ENCODE measurements at regions not wholly inside any gene's neighbourhood (a gene's known extent, or its start where the extent isn't known, plus 50 kb on each side); places are given as distances from the start of the nearest gene placed in this dataset.

DNA sequence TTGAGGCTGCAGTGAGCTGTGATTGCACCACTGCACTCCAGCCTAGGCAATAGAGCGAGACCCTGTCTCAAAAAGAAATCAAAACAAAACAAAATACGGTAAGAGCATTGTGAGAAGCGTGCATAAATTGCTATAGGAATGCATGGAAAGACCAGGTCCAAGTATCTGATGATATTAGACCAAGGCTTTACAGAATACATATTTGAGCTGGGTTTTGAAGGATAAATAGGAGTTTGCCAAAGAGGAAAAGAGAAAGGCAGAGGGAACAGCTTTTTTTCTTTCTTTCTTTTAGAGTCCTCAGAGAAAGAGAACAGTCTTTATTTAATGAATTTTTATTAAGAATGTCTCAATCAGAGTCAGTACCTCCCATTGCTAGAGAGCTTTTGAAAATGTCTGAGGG, 79.5 kb upstream of the PRPS1 start:
- Histone ChIP-seq H3K36me3 (ENCODE audit: control insufficient read depth in 2 of 2, insufficient read depth in 2 of 2, low read length in 1 of 2) (no peaks in the 10 kb centered on the region), H3K4me1 (ENCODE audit: control insufficient read depth, insufficient read depth, low read length) (no peaks in the 10 kb centered on the region), H2AFZ (ENCODE audit: control insufficient read depth, low read depth, low read length) (no peak overlapping the region), H4K20me1 (ENCODE audit: control insufficient read depth, insufficient read depth) (no peaks in the 10 kb centered on the region; the same call in 1 of the 2 replicates), H3K27ac (ENCODE audit: control insufficient read depth, insufficient read depth) (no peak overlapping the region), H3K4me3 (no peak overlapping the region), H3K9me3 (replicated peaks; ENCODE audit: control insufficient read depth, insufficient read depth, low read length) (no peaks in the 10 kb centered on the region), H3K9ac (ENCODE audit: control insufficient read depth, insufficient read depth, low read length) (no peak overlapping the region), H3K79me2 (ENCODE audit: control insufficient read depth, insufficient read depth, low read length) (no peaks in the 10 kb centered on the region), H3K4me2 (ENCODE audit: control insufficient read depth, insufficient read depth) (no peak overlapping the region), H3K27me3 (replicated peaks in 1 of 2; ENCODE audit: control insufficient read depth in 2 of 2, insufficient read depth in 2 of 2, low read length in 1 of 2) (no peaks in the 10 kb centered on the region; a peak in 1 of 4 replicates)
- ATAC-seq = no peak
- RAD21 ChIA-PET (ENCODE audit: unreplicated experiment) = no interaction called here
- BruUV-seq (replicated peaks) = no TSS peak
- POLR2A ChIA-PET = no interaction called here
- in situ Hi-C loops (cut with MboI) = no loop called here
- no peak for TF ChIP-seq HDGF (IDR thresholded peaks at IDR 0.05)
- CTCF ChIA-PET = no interaction called here
- no peak for FAIRE-seq
- no peak for DNase-seq (ENCODE audit: low read depth, low spot score)
- SMC1A ChIA-PET (ENCODE audit: uncharacterized antibody, unreplicated experiment) = interaction anchor here (1.8 kb wide), 1 partner anchor 19 kb away, joined by 5 read pairs; no protein-coding TSS in a partner anchor
- WGBS (ENCODE audit: insufficient coverage, insufficient replicate concordance, low lambda C conversion rate, missing lambda C conversion rate) = 31% methylated on average over 3 of the region's 3 CpGs
- intact Hi-C loops (cut with micrococcal nuclease; ENCODE audit: unreplicated experiment) = no loop called here

DNA sequence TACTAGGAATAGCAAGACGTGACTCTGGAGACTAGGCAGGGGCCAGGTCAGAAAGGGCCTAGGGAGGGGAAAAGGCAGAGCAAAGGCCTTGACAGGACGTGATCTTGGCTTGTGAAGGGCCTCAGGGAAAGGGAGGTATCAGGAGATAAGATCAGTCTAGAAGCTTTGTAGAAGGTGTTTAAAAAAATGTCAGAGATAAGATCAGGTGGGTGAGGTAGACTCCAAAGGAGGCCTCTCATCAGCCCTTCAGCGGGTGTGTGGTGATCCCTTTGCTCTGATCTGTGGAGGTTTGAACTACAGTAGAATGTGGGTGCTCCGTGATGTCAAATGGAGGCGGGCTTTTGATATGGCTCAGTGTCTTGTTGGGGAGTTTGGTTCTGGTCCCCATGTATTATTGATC, 78.8 kb upstream of the PRPS1 start:
- Histone ChIP-seq H3K9me3 (replicated peaks; ENCODE audit: control insufficient read depth, insufficient read depth, low read length) (no peaks in the 10 kb centered on the region), H4K20me1 (ENCODE audit: control insufficient read depth, insufficient read depth) (no peaks in the 10 kb centered on the region; the same call in 1 of the 2 replicates), H3K27me3 (replicated peaks in 1 of 2; ENCODE audit: control insufficient read depth in 2 of 2, insufficient read depth in 2 of 2, low read length in 1 of 2) (no peaks in the 10 kb centered on the region; a peak in 1 of 4 replicates), H3K27ac (ENCODE audit: control insufficient read depth, insufficient read depth) (no peak overlapping the region), H3K4me2 (ENCODE audit: control insufficient read depth, insufficient read depth) (no peak overlapping the region), H3K9ac (ENCODE audit: control insufficient read depth, insufficient read depth, low read length) (no peak overlapping the region), H3K36me3 (ENCODE audit: control insufficient read depth in 2 of 2, insufficient read depth in 2 of 2, low read length in 1 of 2) (no peaks in the 10 kb centered on the region), H3K4me3 (no peak overlapping the region), H2AFZ (ENCODE audit: control insufficient read depth, low read depth, low read length) (no peak overlapping the region), H3K4me1 (ENCODE audit: control insufficient read depth, insufficient read depth, low read length) (no peaks in the 10 kb centered on the region), H3K79me2 (ENCODE audit: control insufficient read depth, insufficient read depth, low read length) (no peaks in the 10 kb centered on the region)
- no peak for ATAC-seq
- FAIRE-seq = no peak
- in situ Hi-C loops (cut with MboI) = no loop called here
- no TSS peak for BruUV-seq (replicated peaks)
- SMC1A ChIA-PET (ENCODE audit: uncharacterized antibody, unreplicated experiment) = interaction anchor here (1.8 kb wide), 1 partner anchor 20 kb away, joined by 5 read pairs; no protein-coding TSS in a partner anchor
- WGBS (ENCODE audit: insufficient coverage, insufficient replicate concordance, low lambda C conversion rate, missing lambda C conversion rate) = 23% methylated on average over 5 of the region's 5 CpGs
- CTCF ChIA-PET = no interaction called here
- no peak for DNase-seq (ENCODE audit: low read depth, low spot score)
- intact Hi-C loops (cut with micrococcal nuclease; ENCODE audit: unreplicated experiment) = no loop called here
- POLR2A ChIA-PET = no interaction called here
- RAD21 ChIA-PET (ENCODE audit: unreplicated experiment) = no interaction called here
- TF ChIP-seq NR2C2 (IDR thresholded peaks at IDR 0.05; ENCODE audit: borderline replicate concordance, control insufficient read depth, insufficient read length, low read depth) (no peak), NFYA (IDR thresholded peaks at IDR 0.05; ENCODE audit: borderline replicate concordance, low read depth, low read length) (no peak), BACH1 (IDR thresholded peaks at IDR 0.05; ENCODE audit: borderline replicate concordance) (no peak), MYB (IDR thresholded peaks at IDR 0.05; ENCODE audit: borderline replicate concordance, low read depth, low read length) (no peak), EED (IDR thresholded peaks at IDR 0.05; ENCODE audit: low read depth) (no peak), BHLHE40 (IDR thresholded peaks at IDR 0.05; ENCODE audit: borderline replicate concordance in 1 of 2, low read depth in 2 of 2, low read length in 1 of 2) (no peak), SIX5 (IDR thresholded peaks at IDR 0.05; ENCODE audit: low read depth, low read length, severe bottlenecking) (no peak)
- TF ChIP-seq, protein P1, sequence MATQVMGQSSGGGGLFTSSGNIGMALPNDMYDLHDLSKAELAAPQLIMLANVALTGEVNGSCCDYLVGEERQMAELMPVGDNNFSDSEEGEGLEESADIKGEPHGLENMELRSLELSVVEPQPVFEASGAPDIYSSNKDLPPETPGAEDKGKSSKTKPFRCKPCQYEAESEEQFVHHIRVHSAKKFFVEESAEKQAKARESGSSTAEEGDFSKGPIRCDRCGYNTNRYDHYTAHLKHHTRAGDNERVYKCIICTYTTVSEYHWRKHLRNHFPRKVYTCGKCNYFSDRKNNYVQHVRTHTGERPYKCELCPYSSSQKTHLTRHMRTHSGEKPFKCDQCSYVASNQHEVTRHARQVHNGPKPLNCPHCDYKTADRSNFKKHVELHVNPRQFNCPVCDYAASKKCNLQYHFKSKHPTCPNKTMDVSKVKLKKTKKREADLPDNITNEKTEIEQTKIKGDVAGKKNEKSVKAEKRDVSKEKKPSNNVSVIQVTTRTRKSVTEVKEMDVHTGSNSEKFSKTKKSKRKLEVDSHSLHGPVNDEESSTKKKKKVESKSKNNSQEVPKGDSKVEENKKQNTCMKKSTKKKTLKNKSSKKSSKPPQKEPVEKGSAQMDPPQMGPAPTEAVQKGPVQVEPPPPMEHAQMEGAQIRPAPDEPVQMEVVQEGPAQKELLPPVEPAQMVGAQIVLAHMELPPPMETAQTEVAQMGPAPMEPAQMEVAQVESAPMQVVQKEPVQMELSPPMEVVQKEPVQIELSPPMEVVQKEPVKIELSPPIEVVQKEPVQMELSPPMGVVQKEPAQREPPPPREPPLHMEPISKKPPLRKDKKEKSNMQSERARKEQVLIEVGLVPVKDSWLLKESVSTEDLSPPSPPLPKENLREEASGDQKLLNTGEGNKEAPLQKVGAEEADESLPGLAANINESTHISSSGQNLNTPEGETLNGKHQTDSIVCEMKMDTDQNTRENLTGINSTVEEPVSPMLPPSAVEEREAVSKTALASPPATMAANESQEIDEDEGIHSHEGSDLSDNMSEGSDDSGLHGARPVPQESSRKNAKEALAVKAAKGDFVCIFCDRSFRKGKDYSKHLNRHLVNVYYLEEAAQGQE (IDR thresholded peaks at IDR 0.05; ENCODE audit: low read depth, low read length) = no peak
- TF ChIP-seq, protein P2, sequence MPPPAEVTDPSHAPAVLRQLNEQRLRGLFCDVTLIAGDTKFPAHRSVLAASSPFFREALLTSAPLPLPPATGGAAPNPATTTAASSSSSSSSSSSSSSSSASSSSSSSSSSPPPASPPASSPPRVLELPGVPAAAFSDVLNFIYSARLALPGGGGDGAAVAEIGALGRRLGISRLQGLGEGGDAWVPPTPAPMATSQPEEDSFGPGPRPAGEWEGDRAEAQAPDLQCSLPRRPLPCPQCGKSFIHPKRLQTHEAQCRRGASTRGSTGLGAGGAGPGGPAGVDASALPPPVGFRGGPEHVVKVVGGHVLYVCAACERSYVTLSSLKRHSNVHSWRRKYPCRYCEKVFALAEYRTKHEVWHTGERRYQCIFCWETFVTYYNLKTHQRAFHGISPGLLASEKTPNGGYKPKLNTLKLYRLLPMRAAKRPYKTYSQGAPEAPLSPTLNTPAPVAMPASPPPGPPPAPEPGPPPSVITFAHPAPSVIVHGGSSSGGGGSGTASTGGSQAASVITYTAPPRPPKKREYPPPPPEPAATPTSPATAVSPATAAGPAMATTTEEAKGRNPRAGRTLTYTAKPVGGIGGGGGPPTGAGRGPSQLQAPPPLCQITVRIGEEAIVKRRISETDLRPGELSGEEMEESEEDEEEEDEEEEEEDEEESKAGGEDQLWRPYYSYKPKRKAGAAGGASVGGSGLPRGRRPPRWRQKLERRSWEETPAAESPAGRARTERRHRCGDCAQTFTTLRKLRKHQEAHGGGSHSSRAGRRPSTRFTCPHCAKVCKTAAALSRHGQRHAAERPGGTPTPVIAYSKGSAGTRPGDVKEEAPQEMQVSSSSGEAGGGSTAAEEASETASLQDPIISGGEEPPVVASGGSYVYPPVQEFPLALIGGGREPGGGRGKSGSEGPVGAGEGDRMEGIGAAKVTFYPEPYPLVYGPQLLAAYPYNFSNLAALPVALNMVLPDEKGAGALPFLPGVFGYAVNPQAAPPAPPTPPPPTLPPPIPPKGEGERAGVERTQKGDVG (CRISPR knock-in tag; IDR thresholded peaks at IDR 0.05) = no peak
